Lower leg skin (tissue), 3 donors: ENCODE measurements at regions not wholly inside any gene's neighbourhood (a gene's known extent, or its start where the extent isn't known, plus 50 kb on each side); places are given as distances from the start of the nearest gene placed in this dataset.

Experiments used
- POLR2A ChIP-seq, 2 donors: fragments of 450-650 bp; IDR thresholded peaks; one replicate each; pipeline ENCODE4 v1.6.1; 2016 to 2017; ENCODE audit warnings: antibody characterized with exemption in 2 of 2, mild to moderate bottlenecking in 1 of 2, moderate library complexity in 1 of 2
- TF ChIP-seq, protein P1 (sequence below), 3 donors: fragments of 450-650 bp; IDR thresholded peaks; one replicate each; pipeline ENCODE4 v1.5.1; 2016; ENCODE audit warnings: antibody characterized with exemption in 3 of 3, mild to moderate bottlenecking in 3 of 3, moderate library complexity in 2 of 3

GRCh38 chr7:84251277-84251781, 56.7 kb upstream of the SEMA3A start:
- TF ChIP-seq, protein P1, sequence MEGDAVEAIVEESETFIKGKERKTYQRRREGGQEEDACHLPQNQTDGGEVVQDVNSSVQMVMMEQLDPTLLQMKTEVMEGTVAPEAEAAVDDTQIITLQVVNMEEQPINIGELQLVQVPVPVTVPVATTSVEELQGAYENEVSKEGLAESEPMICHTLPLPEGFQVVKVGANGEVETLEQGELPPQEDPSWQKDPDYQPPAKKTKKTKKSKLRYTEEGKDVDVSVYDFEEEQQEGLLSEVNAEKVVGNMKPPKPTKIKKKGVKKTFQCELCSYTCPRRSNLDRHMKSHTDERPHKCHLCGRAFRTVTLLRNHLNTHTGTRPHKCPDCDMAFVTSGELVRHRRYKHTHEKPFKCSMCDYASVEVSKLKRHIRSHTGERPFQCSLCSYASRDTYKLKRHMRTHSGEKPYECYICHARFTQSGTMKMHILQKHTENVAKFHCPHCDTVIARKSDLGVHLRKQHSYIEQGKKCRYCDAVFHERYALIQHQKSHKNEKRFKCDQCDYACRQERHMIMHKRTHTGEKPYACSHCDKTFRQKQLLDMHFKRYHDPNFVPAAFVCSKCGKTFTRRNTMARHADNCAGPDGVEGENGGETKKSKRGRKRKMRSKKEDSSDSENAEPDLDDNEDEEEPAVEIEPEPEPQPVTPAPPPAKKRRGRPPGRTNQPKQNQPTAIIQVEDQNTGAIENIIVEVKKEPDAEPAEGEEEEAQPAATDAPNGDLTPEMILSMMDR (IDR thresholded peaks at IDR 0.05), result no peak
- no peak for TF ChIP-seq POLR2A (IDR thresholded peaks at IDR 0.05)
